SU-DHL-6 (cell line): ENCODE measurements at regions not wholly inside any gene's neighbourhood (a gene's known extent, or its start where the extent isn't known, plus 50 kb on each side); places are given as distances from the start of the nearest gene placed in this dataset.

ENCODE experiments used
- H2AFZ ChIP-seq: fragments of 200-600 bp; sonication (generic); 2 replicates; pipeline ENCODE4 v1.6.1; 2014; ENCODE audit warnings: low read depth, mild to moderate bottlenecking, moderate library complexity, mixed read lengths, antibody characterized with exemption, low read length; ENCODE audit not compliant: severe bottlenecking
- H3F3A ChIP-seq: fragments of 200-600 bp; shearing (Covaris generic); 2 replicates; pipeline ENCODE4 v1.6.0; 2016; ENCODE audit warnings: antibody characterized with exemption, mild to moderate bottlenecking; ENCODE audit not compliant: insufficient read depth
- H3K27ac ChIP-seq: fragments of 200-600 bp; sonication (generic); 2 replicates; pipeline ENCODE4 v1.5.1; 2016; ENCODE audit warnings: low read depth, mild to moderate bottlenecking, low read length, moderate library complexity, mixed read lengths
- H3K27me3 ChIP-seq: fragments of 200-600 bp; sonication (generic), shearing (Covaris generic); 2 replicates; pipeline ENCODE4 v1.6.0; 2014; ENCODE audit warnings: mild to moderate bottlenecking, low read length
- H3K36me3 ChIP-seq: fragments of 200-600 bp; sonication (generic); 2 replicates; pipeline ENCODE4 v1.6.1; 2014; ENCODE audit warnings: mild to moderate bottlenecking, low read length, mixed read lengths
- H3K4me2 ChIP-seq: fragments of 300-600, 200-600 bp; shearing (Covaris generic), sonication (generic); 2 replicates; pipeline ENCODE4 v1.6.0; 2014; ENCODE audit warnings: low read length, low read depth, mild to moderate bottlenecking; ENCODE audit not compliant: poor library complexity, severe bottlenecking
- H3K4me3 ChIP-seq: fragments of 200-600 bp; sonication (generic); 2 replicates; pipeline ENCODE4 v1.5.1; 2014; ENCODE audit warnings: antibody characterized with exemption, low read length, mild to moderate bottlenecking, mixed read lengths; ENCODE audit not compliant: insufficient read depth, poor library complexity, severe bottlenecking
- H3K79me2 ChIP-seq: fragments of 200-600 bp; sonication (generic); 2 replicates; pipeline ENCODE4 v1.6.1; 2014; ENCODE audit warnings: mild to moderate bottlenecking, low read length, moderate library complexity; ENCODE audit not compliant: insufficient read depth
- H3K9ac ChIP-seq: fragments of 200-600 bp; sonication (generic); 2 replicates; pipeline ENCODE4 v1.7.0; 2014; ENCODE audit warnings: mild to moderate bottlenecking, low read length
- H3K9me2 ChIP-seq: fragments of 200-600 bp; sonication (generic); replicated peaks from 2 replicates; pipeline ENCODE4 v1.6.1; 2014; ENCODE audit warnings: low read length; ENCODE audit not compliant: insufficient read depth
- H3K9me3 ChIP-seq: fragments of 200-600 bp; sonication (generic); 2 replicates; pipeline ENCODE4 v1.6.1; 2014; ENCODE audit warnings: low read length, mixed read lengths; ENCODE audit not compliant: insufficient read depth
- H4K20me1 ChIP-seq: fragments of 200-600 bp; sonication (generic); 2 replicates; pipeline ENCODE4 v1.6.1; 2014; ENCODE audit warnings: low read depth, mild to moderate bottlenecking, antibody characterized with exemption, low read length, moderate library complexity, mixed read lengths
- EZH2phosphoT487 ChIP-seq: fragments of 200-600 bp; sonication (generic), shearing (Covaris generic); conservative IDR thresholded peaks from 2 replicates; pipeline ENCODE4 v1.6.1; 2018; ENCODE audit warnings: mild to moderate bottlenecking, antibody characterized with exemption, low read length, moderate library complexity, mixed read lengths
- TF ChIP-seq, protein P1 (sequence below): fragments of 200-600 bp; sonication (generic); IDR thresholded peaks from one replicate; pipeline ENCODE4 v1.5.1; 2017; ENCODE audit warnings: antibody characterized with exemption, mild to moderate bottlenecking, low read length, moderate library complexity; ENCODE audit not compliant: insufficient read depth, poor library complexity, severe bottlenecking

DNA sequence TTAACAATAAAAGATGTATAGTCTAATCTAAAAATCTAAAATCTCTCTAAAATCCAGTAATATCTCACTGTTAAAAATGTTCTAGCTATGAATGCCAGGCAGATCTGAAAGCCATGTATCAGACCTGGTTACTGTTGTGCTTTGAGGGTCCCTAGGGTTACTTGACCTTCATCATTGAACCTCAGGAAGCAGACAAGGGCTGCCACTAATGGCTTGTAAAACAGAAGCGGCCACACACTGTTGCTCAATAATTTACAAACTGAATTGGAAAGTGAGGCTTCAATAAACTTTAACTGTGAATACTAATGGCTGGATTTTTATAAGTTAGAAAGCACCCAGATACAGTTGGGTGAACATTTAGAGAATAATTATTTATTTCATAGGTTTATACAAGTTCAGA lies 198.0 kb upstream of the RPS23 start:
- no peak for TF ChIP-seq EZH2phosphoT487
- TF ChIP-seq, protein P1, sequence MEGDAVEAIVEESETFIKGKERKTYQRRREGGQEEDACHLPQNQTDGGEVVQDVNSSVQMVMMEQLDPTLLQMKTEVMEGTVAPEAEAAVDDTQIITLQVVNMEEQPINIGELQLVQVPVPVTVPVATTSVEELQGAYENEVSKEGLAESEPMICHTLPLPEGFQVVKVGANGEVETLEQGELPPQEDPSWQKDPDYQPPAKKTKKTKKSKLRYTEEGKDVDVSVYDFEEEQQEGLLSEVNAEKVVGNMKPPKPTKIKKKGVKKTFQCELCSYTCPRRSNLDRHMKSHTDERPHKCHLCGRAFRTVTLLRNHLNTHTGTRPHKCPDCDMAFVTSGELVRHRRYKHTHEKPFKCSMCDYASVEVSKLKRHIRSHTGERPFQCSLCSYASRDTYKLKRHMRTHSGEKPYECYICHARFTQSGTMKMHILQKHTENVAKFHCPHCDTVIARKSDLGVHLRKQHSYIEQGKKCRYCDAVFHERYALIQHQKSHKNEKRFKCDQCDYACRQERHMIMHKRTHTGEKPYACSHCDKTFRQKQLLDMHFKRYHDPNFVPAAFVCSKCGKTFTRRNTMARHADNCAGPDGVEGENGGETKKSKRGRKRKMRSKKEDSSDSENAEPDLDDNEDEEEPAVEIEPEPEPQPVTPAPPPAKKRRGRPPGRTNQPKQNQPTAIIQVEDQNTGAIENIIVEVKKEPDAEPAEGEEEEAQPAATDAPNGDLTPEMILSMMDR: no peak
- no peaks in the 10 kb centered on the region for H3F3A ChIP-seq
- H3K4me3 ChIP-seq: no peak overlapping the region
- H3K9me2 ChIP-seq: no peaks in the 10 kb centered on the region
- H2AFZ ChIP-seq: no peak overlapping the region
- no peaks in the 10 kb centered on the region for H3K9me3 ChIP-seq
- no peaks in the 10 kb centered on the region for H3K79me2 ChIP-seq
- no peaks in the 10 kb centered on the region for H4K20me1 ChIP-seq
- H3K9ac ChIP-seq: no peak overlapping the region
- H3K27ac ChIP-seq: no peak overlapping the region
- no peaks in the 10 kb centered on the region for H3K36me3 ChIP-seq
- H3K4me2 ChIP-seq: no peak overlapping the region
- H3K27me3 ChIP-seq: no peaks in the 10 kb centered on the region

DNA sequence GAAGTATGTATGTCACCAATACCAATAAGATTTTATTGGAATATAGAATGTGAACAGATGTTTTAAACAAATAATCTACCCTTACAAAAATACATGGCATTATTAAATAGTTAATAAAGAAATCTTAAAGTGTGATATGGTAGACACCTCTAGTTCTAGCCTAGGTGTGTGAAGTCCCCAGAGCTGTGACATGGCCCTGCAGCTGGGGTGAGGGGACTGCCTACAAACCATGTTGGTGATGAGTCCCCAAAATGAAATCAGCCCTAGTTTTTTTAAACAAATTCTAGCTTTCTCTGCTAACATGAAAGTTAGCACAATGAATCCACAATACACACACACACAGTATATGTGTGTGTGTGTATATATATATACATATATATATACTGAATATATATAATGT lies 195.1 kb upstream of the RPS23 start:
- H3K79me2 ChIP-seq: no peaks in the 10 kb centered on the region
- H3K9me2 ChIP-seq: no peaks in the 10 kb centered on the region
- no peaks in the 10 kb centered on the region for H3K36me3 ChIP-seq
- H3K27me3 ChIP-seq: no peaks in the 10 kb centered on the region
- no peak overlapping the region for H3K9ac ChIP-seq
- no peak overlapping the region for H3K4me2 ChIP-seq
- no peaks in the 10 kb centered on the region for H3K9me3 ChIP-seq
- H3K4me3 ChIP-seq: no peak overlapping the region
- no peaks in the 10 kb centered on the region for H3F3A ChIP-seq
- H4K20me1 ChIP-seq: no peaks in the 10 kb centered on the region
- H3K27ac ChIP-seq: no peak overlapping the region
- TF ChIP-seq, protein P1: no peak
- no peak for TF ChIP-seq EZH2phosphoT487
- no peak overlapping the region for H2AFZ ChIP-seq

DNA sequence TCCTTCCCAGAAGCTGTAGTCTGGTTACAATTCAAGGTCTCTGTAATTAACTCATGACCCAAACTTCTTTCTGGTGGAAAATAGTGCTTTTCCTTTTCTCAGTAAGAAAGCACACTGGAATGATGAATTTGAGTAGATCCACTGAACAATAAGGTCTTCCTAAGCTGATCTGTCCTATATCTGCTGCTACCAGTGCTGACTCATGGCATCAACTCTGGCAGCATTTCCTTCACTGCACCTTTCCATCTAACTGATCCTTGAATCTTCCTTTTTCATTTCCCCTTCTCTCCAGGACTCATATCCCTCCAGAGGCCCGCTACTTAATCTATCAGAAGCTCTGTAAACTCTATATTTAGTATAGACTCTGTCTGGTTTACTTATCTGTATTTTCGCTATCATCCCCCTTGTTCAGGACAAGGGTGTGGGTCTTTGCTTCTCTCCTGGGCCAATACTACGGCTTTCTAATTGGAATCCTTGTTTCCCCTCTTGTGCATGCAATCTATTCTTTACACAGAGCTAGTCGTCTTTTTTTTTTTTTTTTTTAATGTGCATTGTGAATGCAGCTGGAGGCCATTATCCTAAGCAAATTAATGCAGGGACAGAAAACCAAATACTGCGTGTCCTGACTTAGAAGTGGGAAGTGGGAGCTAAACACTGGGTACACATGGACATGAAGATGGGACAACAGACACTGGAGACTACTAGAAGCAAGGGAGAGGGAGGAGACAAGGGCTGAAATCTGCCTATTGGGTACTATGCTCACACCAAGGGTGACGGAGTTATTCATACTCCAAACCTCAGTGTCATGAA lies 192.2 kb upstream of the RPS23 start:
- no peak overlapping the region for H3K9ac ChIP-seq
- TF ChIP-seq, protein P1: no peak
- TF ChIP-seq EZH2phosphoT487: no peak
- H3K9me3 ChIP-seq: no peaks in the 10 kb centered on the region

More for the DNA sequence above, 192.2 kb upstream of the RPS23 start:
- Histone ChIP-seq H3K27ac (no peak overlapping the region), H3K9me2 (no peaks in the 10 kb centered on the region), H3K4me3 (no peak overlapping the region), H2AFZ (no peak overlapping the region), H3K79me2 (no peaks in the 10 kb centered on the region), H3K27me3 (no peaks in the 10 kb centered on the region), H3K36me3 (no peaks in the 10 kb centered on the region), H3F3A (no peaks in the 10 kb centered on the region), H3K4me2 (no peak overlapping the region), H4K20me1 (no peaks in the 10 kb centered on the region)
